Activated CD8-positive, alpha-beta T cell treated with anti-CD3 and anti-CD28 coated beads for 36 hours (primary cell): ENCODE measurements at regions not wholly inside any gene's neighbourhood (a gene's known extent, or its start where the extent isn't known, plus 50 kb on each side); places are given as distances from the start of the nearest gene placed in this dataset.

Source experiments
- ATAC-seq: fragments of 200-7000 bp; cut with Tn5 transposase; one replicate; pipeline ENCODE4 v1.10.0; 2021; ENCODE audit warnings: mild to moderate bottlenecking, moderate library complexity
- CTCF ChIA-PET: fragments of 350-600 bp; sonication (Branson Sonifier 250); formaldehyde crosslinking; loops from one replicate; lab custom pipeline; 2021; ENCODE audit warnings: antibody characterized with exemption; lab: Charles Lee
- POLR2A ChIA-PET: fragments of 350-600 bp; sonication (Branson Sonifier 250); formaldehyde crosslinking; loops from one replicate; lab custom pipeline; 2021; ENCODE audit warnings: antibody characterized with exemption; lab: Charles Lee
- DNase-seq: peaks from one replicate; pipeline ENCODE4 v3.0.0-alpha.2; 2020
- H3K27ac Mint-ChIP-seq: one replicate; pipeline ENCODE4 v1.8.0; 2021; ENCODE audit warnings: mild to moderate bottlenecking, mixed read lengths
- H3K27me3 Mint-ChIP-seq: one replicate; pipeline ENCODE4 v1.8.0; 2021; ENCODE audit warnings: mixed read lengths
- H3K36me3 Mint-ChIP-seq: one replicate; pipeline ENCODE4 v1.8.0; 2021; ENCODE audit warnings: low read depth, mixed read lengths
- H3K4me1 Mint-ChIP-seq: one replicate; pipeline ENCODE4 v1.8.0; 2021; ENCODE audit warnings: low read depth, mixed read lengths
- H3K4me3 Mint-ChIP-seq: one replicate; pipeline ENCODE4 v1.8.0; 2021; ENCODE audit warnings: mild to moderate bottlenecking, moderate library complexity, mixed read lengths
- H3K9me3 Mint-ChIP-seq: one replicate; pipeline ENCODE4 v1.8.0; 2021; ENCODE audit warnings: mixed read lengths
- CTCF ChIP-seq: fragments of 200-600 bp; IDR thresholded peaks from one replicate; pipeline ENCODE4 v1.8.0; 2022; ENCODE audit warnings: antibody characterized with exemption, mild to moderate bottlenecking
- intact Hi-C: fragments of 100-400 bp; cut with micrococcal nuclease; formaldehyde crosslinking; loops from one replicate; pipeline ENCODE4 v1.10.0; 2022

- ATAC-seq (no peak), DNase-seq (no peak)
- Mint-ChIP-seq H3K27ac (no peak overlapping the region), H3K4me3 (no peak overlapping the region), H3K27me3 (no peaks in the 10 kb centered on the region), H3K4me1 (no peaks in the 10 kb centered on the region), H3K36me3 (no peaks in the 10 kb centered on the region), H3K9me3 (peaks cover 4% of the 10 kb centered on the region)
- CTCF ChIA-PET: no interaction called here
- TF ChIP-seq CTCF: no peak
- intact Hi-C loops: no loop called here
- POLR2A ChIA-PET: no interaction called here
Observed at GRCh38 chr13:88097541-88097940, 426.4 kb downstream of the SLITRK5 start.

GRCh38 chr13:88103824-88104223 lies 432.7 kb downstream of the SLITRK5 start:
- Mint-ChIP-seq H3K27me3 (no peaks in the 10 kb centered on the region), H3K4me3 (no peak overlapping the region), H3K9me3 (peaks cover 7% of the 10 kb centered on the region), H3K27ac (no peak overlapping the region), H3K36me3 (no peaks in the 10 kb centered on the region), H3K4me1 (no peaks in the 10 kb centered on the region)
- intact Hi-C loops: no loop called here
- CTCF ChIA-PET: no interaction called here
- POLR2A ChIA-PET: no interaction called here
- ATAC-seq: no peak
- DNase-seq: no peak
- TF ChIP-seq CTCF: no peak

GRCh38 chr13:88104576-88104975 lies 433.4 kb downstream of the SLITRK5 start:
- ChIA-PET POLR2A (no interaction called here), CTCF (no interaction called here)
- TF ChIP-seq CTCF: no peak
- Mint-ChIP-seq H3K27ac (no peak overlapping the region), H3K4me1 (no peaks in the 10 kb centered on the region), H3K9me3 (peaks cover 7% of the 10 kb centered on the region), H3K27me3 (no peaks in the 10 kb centered on the region), H3K4me3 (no peak overlapping the region), H3K36me3 (no peaks in the 10 kb centered on the region)
- DNase-seq: no peak
- intact Hi-C loops: no loop called here
- no peak for ATAC-seq

- no peak overlapping the region for H3K4me3 Mint-ChIP-seq
- H3K27ac Mint-ChIP-seq: no peak overlapping the region
- intact Hi-C loops: no loop called here
- no peak for TF ChIP-seq CTCF
- no peaks in the 10 kb centered on the region for H3K36me3 Mint-ChIP-seq
- ChIA-PET POLR2A (no interaction called here), CTCF (no interaction called here)
- no peaks in the 10 kb centered on the region for H3K27me3 Mint-ChIP-seq
- no peaks in the 10 kb centered on the region for H3K4me1 Mint-ChIP-seq
- no peak for ATAC-seq
- DNase-seq: no peak
- H3K9me3 Mint-ChIP-seq: peaks cover 3% of the 10 kb centered on the region
Observed at GRCh38 chr13:88107570-88107969, 436.4 kb downstream of the SLITRK5 start.

GRCh38 chr13:88112526-88112925 lies 441.4 kb downstream of the SLITRK5 start:
- no peaks in the 10 kb centered on the region for H3K4me1 Mint-ChIP-seq
- DNase-seq (no peak), ATAC-seq (no peak)
- no peaks in the 10 kb centered on the region for H3K36me3 Mint-ChIP-seq
- H3K27ac Mint-ChIP-seq: no peak overlapping the region
- ChIA-PET CTCF (interaction anchor here (0.9 kb wide), 1 partner anchor 66 kb away, joined by 3 read pairs; no protein-coding TSS in a partner anchor), POLR2A (no interaction called here)
- no peaks in the 10 kb centered on the region for H3K9me3 Mint-ChIP-seq
- H3K27me3 Mint-ChIP-seq: no peaks in the 10 kb centered on the region
- no peak overlapping the region for H3K4me3 Mint-ChIP-seq
- intact Hi-C loops: no loop called here
- no peak for TF ChIP-seq CTCF
